HG03378 (cell line): ENCODE measurements at regions not wholly inside any gene's neighbourhood (a gene's known extent, or its start where the extent isn't known, plus 50 kb on each side); places are given as distances from the start of the nearest gene placed in this dataset.

Source experiments
- ATAC-seq: cut with Tn5 transposase; IDR thresholded peaks from one replicate; pipeline ENCODE4 v1.9.1; 2021; ENCODE audit warnings: mild to moderate bottlenecking, moderate library complexity; ENCODE audit not compliant: unreplicated experiment

DNA sequence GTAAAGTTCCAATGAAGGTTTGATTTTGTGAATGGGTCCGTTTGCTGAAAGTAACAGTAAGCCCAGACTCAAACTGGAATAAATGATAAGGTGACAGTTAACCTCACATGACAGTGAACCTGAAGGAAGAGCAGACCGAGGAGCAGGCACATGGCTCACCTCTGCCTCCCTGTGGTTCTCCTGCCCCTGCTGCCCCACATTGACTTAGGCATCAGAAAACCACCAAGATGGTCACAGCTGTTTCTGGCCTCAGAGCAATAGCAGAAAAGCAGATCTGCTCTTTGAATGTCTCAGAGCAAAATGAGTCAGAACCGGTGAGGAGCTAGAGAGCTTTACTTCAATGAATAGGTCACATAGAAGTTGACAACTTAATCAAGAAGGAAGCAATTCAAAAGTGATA lies 487.6 kb downstream of the METTL4 start:
- ATAC-seq: no peak

DNA sequence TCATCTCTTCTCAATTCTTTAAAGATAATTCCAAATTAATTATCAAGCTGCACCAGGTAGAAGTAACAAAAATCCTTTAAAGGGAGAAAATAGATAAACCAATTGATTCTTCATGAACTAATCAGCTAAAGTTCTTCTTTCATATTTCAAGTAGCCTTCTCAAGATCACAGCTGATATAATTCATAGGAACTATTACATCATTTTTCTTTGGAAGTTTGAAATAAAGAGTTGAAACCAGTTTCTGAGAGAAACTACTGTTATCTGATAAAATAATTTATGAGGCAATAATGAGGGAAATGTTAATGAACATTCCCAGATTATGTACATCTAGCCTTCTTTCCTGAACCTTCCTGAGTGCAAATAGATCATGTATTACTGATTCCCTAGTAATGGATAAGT lies 484.9 kb downstream of the METTL4 start:
- ATAC-seq: no peak

DNA sequence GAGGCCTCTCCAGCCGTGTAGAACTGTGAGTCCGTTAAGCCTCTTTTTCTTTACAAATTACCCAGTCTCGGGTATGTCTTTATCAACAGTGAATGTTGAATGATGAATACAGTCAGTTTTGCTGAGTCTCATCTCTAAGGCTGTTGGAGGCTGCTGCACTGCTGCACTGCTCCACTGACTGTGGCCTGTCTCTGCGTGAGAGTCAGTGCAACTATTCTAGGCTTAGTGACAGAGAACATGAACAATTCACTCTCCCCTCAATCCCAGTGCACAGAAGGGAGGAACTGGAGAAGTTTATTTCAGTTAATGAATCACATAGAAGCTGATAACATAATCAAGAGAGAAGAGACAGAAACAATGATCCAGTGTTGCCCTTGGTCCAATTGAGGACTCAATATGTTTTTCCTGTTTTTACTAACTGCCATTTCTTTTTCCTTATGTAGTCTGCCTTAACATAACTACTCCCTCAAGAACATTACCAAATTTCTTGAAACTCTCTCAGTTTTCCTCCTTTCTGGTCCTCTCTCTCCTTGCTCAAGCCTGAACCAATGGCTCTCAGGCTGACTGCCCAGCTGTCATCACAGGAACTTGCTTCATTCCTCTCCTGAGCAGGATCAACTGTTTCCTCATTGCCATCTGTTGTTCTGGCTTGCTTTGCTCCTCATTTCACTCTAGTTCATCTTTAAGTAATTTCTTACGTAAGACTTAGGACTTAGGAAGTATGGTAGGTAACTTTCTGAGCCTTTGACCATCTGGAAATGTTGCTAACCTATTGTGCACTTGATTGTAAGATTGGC lies 483.2 kb downstream of the METTL4 start:
- no peak for ATAC-seq

DNA sequence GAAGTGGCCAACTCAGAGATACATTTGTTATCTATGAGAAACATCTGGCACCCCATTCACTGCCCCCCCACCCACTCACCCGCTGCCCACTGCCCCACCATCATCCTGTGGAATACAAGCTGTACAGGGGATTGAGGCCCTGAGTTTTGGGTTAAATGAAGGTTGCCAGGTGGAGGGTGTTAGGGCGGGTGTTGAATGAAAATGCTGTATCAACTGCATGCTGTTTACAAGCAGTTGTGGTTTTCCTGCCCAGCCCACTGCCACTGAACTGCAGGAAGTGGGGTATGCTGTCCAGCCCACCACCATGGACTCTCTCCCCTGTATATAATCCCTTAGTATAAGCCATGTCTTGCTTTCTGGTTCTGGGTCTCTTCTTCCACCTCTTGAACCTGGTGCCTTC lies 481.9 kb downstream of the METTL4 start:
- no peak for ATAC-seq

DNA sequence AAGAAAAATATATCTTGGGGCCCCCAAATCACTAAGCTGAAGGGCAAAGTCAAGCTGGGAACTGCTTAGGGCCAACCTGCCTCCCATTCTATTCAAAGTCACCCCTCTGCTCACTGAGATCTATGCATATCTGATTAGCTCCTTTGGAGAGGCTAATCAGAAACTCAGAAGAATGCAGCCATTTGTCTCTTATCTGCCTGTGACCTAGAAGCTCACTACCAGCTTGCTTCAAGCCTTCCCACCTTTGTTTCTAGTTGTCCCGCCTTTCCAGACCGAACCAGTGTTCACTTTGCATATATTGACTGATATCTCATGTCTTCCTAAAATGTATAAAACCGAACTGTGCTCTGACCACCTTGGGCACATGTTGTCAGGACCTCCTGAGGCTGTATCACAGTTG lies 479.4 kb downstream of the METTL4 start:
- no peak for ATAC-seq

DNA sequence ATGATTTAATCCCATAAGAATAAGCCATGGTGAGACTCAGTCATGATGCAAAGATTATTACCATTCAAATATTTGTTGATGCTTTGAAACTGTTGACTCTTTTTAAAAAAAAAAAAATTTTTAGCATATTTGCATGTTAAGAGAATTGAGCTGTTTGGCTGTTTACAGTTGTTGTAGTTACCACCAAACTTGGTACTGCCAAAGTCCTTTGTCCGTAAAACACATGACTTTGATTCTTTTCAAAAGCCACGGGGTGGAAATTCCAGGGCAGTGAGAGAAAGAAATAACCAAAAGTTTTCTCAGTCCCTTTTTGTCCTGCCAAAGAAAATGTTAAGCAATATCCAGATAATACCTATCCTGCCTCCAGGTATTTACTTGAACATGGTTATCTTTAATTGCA lies 474.8 kb downstream of the METTL4 start:
- ATAC-seq: no peak

DNA sequence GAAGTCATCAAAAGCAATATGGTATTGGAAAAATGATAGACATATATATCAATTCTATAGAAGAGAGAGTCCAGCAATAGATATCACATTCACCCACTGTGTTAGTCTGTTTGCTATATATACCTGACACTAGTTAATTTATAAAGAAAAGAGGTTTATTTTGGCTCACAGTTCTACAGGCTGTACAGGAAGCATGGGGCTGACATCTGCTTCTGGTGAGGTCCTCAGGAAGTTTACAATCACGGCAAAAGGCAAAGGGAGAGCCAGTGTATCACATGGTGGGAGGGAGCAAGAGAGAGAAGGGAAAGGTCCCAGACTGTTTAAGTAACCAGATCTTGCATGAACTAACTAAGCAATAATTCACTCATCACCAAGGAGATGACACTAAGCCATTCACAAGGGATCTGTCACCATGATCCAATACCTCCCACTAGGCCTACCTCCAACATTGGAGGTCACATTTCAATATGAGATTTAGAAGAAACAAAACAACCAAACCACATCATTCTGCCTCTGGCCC lies 470.6 kb downstream of the METTL4 start:
- no peak for ATAC-seq

DNA sequence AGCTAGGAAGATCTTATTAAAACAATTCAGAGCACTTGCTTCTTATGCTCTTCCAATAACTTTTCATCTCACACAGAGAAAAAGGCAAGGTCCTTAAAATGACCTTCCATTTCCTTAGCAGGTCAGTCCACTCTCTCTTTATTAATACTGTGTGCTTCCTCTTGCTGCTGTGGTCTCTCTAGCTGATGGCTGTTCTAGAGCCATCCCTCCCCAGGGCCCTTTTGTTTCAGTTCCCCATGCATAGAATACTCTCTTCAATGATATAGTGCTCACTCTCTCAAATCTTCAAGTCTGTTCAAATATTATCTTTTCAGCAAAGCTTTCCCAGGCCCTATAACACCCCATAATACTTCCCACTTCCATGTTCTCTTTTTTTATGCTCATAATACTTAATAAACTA lies 469.3 kb downstream of the METTL4 start:
- peak; percentile 57 for ATAC-seq

DNA sequence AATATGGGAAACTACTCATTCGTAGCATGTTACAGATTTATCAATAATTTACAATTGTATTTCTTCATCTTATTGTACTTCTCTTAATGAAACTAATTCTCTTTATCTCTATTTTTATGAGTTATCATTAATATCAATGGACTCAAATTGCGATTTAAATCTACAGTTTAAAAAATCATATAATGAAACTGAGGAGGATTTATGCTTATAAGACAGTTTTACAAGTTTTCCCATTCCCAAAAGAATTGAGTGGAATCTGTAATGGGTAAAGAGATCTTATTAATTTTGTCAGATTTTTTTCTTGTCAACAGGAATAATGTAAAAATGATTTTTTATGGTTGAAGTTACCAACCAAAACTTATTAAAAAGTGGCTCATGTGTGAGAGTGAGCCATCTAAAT lies 468.0 kb downstream of the METTL4 start:
- no peak for ATAC-seq

DNA sequence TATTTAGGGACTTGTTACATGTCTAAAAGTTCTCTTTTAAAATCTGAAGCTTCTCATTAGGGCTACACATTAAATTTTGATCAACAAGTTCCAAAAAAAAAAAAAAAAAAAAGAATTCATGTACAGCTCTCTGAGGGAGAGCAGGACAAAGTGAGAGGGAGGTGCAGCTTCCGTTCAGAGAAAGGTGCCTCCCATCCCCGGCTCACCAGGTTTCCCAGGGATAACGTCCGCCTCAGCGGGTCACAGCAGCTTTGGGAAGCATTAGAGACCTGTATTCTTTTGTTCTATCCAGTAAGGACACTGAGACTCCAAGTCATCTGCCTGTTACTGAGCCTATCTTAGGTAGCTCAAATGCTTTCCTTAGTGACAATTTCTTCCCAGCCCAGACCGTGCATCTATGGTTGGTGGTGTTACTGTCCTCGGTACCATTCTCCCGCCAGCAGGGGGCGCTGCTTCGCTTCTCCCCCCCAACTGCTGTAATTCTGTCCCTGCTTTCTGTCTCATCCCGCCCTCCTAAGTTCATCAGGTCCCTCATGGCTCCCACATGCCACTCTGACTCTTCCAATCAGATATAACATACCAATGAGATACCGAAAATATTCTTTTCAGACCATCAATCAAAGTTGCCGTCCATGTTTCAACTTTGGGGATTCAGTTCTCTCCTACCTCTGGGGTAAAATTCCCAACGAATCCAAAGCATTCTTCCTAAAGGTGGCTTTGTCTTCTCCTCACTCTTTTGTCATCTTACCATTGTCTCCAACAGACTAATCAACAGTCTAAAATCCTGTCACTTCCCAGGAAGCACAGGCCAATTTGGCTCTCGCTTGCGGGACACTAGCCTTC lies 466.5 kb downstream of the METTL4 start:
- peak; percentile 81 for ATAC-seq

DNA sequence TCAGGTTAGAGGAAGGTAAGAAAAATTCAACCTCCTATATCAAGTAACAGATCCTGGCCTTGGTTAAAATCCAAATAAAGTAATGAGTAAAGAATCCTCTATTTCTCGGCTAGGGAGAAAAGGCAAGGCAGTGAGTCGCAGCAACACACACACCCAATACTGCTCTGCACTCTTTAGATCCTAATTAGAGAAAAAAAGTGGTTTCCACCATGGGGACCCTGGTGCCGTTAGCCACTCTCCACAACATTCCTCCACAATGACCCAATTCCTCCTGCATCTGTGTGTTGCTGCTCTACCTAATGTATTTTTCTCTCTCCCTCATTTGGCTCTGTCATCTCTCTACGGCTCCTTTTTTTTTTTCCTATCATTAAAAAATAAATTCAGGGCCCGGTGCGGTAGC lies 462.7 kb downstream of the METTL4 start:
- no peak for ATAC-seq

DNA sequence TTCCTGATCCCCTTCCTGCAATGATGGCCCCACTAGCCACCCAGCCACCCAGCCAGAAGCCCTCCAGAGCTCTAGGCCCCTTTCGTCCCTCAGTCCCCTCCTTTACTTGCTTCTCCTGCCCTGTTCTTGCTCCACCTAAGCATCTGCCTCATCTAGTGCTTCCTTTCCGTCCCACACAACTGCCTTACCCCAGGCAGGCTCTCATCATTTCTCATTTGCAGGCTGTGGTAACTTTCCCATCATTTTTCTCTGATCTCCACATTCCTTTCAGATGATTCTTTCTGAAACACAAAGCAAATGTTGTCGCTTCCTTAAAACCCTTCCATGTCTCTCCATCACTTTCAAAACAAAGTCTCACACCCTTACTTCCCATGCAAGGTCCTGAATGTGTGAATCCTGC lies 459.8 kb downstream of the METTL4 start:
- ATAC-seq: no peak

DNA sequence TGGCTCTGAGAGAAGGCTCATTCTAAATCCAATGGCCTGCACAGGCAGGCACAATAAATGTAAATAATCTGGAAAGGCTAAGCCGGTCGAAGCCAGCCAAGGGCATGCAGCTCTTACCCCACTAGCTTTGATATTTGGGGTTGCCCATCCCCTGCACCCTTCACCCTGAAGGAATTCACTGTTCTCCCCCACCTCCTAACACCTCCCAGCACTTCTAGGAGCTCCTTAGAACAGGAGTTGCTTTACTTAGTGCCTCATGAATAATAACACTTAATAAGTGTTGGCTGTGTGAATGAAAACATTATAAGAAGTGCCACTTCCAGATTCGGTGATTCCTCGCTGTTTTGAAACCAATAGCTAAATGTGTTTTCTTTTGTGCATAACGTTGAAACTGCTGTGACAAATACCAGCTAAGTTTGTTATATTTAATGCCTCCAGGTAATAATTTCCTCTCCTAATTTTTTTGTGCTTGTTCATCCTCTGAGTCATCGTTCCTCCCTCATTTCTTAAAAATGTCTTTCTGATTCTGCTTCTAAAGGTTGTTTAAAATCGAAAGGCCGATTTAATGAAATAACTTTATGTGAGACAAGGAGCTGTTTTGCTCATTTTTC lies 458.8 kb downstream of the METTL4 start:
- ATAC-seq: no peak

DNA sequence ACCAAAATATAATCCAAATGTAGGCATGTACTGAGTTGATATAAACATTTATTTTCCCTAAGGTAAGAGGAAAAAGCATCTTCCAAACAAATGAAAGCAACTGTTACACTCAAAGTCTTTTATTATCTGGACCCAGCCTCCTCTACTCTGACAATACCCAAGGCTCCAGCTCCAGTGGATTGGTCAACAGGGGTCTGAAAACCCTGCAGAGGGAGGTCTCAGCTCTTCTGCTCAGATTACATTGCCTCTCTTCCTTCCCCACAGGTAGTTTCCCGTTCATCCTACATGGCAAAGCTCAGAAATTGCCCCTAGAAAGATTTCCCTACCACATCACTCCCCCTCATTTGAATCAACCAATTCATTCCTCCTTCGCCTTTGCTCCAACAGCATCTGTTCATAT lies 457.0 kb downstream of the METTL4 start:
- no peak for ATAC-seq

DNA sequence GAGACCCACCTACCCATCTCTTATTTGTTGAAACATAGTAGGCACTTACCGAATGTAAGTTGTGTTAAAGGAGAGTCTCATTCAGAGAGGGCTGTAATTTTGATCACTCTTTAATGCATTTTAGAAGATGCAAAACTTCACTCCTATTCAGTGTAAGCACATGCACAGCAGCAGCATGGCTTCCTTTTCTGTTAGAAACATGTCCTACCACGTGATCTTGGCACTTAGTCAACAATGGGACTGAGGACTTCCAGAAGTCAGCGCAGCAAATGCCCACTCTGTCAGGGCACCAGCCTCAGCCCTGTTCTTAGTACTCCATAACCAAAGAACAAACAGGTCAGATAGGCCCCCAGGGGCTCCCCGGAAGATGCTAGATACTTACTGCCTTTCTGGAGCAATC lies 456.5 kb downstream of the METTL4 start:
- no peak for ATAC-seq

DNA sequence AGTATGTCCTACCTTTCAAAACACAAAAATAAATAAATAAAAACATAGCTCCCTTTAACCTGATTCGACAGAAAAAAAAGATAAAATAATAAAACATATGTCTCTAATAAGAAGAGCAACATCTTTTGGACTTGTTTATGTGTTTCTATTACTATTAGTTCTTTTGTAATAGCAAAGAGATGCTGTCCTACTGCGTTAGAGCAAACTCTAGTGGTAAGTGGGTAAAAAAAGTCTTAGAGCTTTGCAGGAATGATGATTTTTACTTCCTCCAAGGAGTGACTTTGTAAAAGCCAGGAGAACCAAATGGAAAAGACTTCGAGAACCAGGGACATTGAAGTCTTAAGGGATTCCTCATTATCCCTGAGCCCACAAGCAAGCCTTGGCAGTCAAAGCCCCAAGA lies 450.1 kb downstream of the METTL4 start:
- no peak for ATAC-seq

DNA sequence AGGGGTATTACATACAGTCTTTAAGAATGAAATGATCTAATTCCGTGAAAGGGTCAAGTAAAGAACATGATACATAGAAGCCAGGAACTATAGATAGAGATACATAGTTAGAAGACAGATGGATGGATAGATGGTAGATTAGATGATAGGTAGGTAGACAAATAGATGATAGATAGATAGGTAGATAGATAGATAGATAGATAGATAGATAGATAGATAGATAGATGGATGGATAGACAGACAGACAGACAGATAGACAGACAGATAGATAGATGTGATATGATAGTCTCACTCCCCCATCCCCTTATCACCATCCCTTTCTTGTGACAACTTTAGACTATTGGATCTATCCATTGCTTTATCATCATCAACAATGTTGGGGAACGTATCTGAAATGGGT lies 448.2 kb downstream of the METTL4 start:
- no peak for ATAC-seq

DNA sequence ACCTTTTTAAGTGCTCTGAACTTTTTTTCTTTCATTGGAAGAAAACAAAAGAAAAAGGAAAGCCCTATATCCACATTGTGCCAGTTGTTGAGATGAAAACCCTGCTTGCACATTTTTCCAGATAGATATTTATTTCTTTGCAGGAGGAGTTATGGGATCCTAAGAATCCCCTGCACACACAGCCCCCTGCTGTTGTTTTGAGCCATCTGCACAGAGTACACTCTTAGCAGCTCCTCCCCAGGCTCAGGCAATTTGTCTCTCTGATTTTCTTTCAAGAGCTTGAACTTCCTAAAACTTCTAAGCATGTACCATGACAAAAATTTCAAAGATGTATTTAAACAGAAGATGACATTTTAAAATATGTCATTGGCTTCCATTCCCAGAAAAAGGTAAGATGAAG lies 436.9 kb downstream of the METTL4 start:
- ATAC-seq: no peak

DNA sequence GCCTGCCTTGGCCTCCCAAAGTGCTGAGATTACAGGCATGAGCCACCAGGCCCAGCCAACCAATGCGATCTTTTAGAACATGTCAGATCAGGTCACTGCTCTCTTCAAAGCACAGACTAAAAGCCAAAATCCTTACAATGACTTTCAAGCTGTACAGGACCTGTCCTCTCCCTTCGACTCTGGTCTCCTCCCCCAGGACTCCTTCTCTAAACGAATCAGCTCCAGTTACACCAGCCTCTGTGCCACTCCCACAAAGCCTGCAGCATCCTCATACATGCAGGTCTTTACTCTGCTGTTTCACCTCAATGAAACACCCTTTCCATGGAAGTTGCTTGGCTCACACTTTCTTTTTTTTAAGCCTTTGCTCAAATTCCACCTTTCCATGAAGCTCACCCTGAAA lies 436.0 kb downstream of the METTL4 start:
- ATAC-seq: no peak

DNA sequence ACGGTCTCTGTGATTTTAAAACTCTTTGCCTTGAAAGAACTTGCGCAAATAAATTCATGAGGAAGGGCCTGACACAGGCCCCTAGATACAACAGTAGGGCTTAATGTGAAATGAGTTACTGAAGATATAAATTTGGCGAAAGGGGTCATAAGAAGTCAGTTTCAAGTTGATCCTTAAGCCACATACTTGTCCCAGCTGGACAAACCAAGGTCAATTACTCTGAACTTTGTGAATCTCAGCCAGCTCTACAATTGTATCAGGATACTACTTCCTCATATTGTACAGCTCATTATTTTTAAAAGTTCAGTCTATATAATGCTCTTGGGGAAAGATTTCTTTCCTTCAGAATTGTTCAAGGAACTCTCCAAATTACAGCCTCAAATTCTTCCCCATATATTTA lies 432.8 kb downstream of the METTL4 start:
- no peak for ATAC-seq

DNA sequence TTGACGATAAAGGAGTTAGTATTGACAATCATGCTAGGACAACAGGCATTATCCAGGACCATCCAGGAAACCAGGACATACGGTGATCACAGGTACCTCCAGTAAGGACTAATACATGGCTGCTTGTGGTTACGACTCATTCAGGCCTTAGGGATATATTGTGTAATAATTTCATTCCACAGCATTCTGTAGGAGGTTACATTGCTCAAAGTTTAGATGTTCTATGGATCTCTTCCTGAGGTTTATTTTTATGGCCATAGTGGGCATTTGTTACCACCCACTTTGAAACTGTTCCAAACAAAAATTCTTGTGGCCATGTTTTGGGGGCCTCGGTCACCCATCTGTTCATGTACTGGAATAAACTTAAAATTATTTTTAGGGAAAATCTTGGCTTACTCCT lies 431.6 kb downstream of the METTL4 start:
- ATAC-seq: no peak

DNA sequence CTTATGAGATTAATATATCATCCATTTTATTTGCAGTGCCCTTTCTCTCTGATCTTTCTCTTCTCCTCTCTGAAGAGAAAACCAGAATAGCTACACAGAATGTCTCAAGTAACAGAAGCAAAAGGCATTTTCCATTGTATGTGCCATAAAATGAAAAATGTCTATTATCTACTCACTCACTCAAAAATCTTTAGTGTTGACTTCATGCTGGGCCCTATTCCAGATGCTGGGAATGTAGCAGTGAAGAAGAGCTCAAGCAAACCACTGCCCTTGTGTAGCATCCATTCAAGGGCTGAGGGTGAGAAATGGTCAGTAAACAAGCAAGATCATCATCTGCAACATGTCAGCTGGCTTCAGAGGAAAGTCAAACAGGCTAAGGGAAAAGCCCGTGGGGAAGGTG lies 427.7 kb downstream of the METTL4 start:
- no peak for ATAC-seq
